ENCODE measurements at regions not wholly inside any gene's neighbourhood (a gene's known extent, or its start where the extent isn't known, plus 50 kb on each side); places are given as distances from the start of the nearest gene placed in this dataset.

- no peak for TF ChIP-seq FOXP4 (CRISPR knock-in tag; IDR thresholded peaks at IDR 0.05)
- no peak for TF ChIP-seq MAX (CRISPR knock-in tag; IDR thresholded peaks at IDR 0.05)
- no peak for TF ChIP-seq ELF4 (CRISPR knock-in tag; IDR thresholded peaks at IDR 0.05; ENCODE audit: low read depth)
- TF ChIP-seq SMAD3 (CRISPR knock-in tag; IDR thresholded peaks at IDR 0.05; ENCODE audit: borderline replicate concordance): no peak
- TF ChIP-seq ZNF219 (CRISPR knock-in tag; IDR thresholded peaks at IDR 0.05; ENCODE audit: borderline replicate concordance): no peak
Measured at GRCh38 chr13:73177017-73177416, 118.2 kb downstream of the KLF5 start (continued).

- ATAC-seq (no peak), DNase-seq (ENCODE audit: low spot score) (no peak)
- peaks cover 27% of the 10 kb centered on the region for H3K4me1 Mint-ChIP-seq
- no peaks in the 10 kb centered on the region for H3K27me3 Mint-ChIP-seq (ENCODE audit: low read depth)
- POLR2A ChIA-PET: no interaction called here
- H3K27ac Mint-ChIP-seq: no peak overlapping the region
- no peaks in the 10 kb centered on the region for H3K9me3 Mint-ChIP-seq
- H3K36me3 Mint-ChIP-seq: no peaks in the 10 kb centered on the region
- CTCF ChIA-PET: no interaction called here
- no peak overlapping the region for H3K4me3 Mint-ChIP-seq
- TF ChIP-seq CTCF (IDR thresholded peaks at IDR 0.05): no peak
- no peak for TF ChIP-seq CBFB (CRISPR knock-in tag; IDR thresholded peaks at IDR 0.05; ENCODE audit: low read depth)
- TF ChIP-seq ZNF671 (CRISPR knock-in tag; IDR thresholded peaks at IDR 0.05): no peak
- TF ChIP-seq STAT6 (CRISPR knock-in tag; conservative IDR thresholded peaks at IDR 0.05; ENCODE audit: low read depth): no peak
- no peak for TF ChIP-seq RELA (CRISPR knock-in tag; IDR thresholded peaks at IDR 0.05; ENCODE audit: borderline replicate concordance)
- TF ChIP-seq ZNF425 (CRISPR knock-in tag; conservative IDR thresholded peaks at IDR 0.05): no peak
- no peak for TF ChIP-seq PRDM15 (CRISPR knock-in tag; IDR thresholded peaks at IDR 0.05)
- no peak for TF ChIP-seq ZSCAN18 (CRISPR knock-in tag; IDR thresholded peaks at IDR 0.05)
- TF ChIP-seq FOXP4 (CRISPR knock-in tag; IDR thresholded peaks at IDR 0.05): no peak
- no peak for TF ChIP-seq AR (CRISPR knock-in tag; IDR thresholded peaks at IDR 0.05)
Measured at GRCh38 chr13:73174521-73175010, 115.8 kb downstream of the KLF5 start.

All from WTC11 (cell line).